Lower lobe of right lung (tissue), 2 donors: ENCODE measurements at regions not wholly inside any gene's neighbourhood (a gene's known extent, or its start where the extent isn't known, plus 50 kb on each side); places are given as distances from the start of the nearest gene placed in this dataset.

Experiments
- ATAC-seq, 2 donors: fragments of 200-7000 bp; cut with Tn5 transposase; one replicate each; pipeline ENCODE4 v1.9.1; 2020 to 2022; ENCODE audit warnings: mild to moderate bottlenecking in 2 of 2, moderate library complexity in 2 of 2
- DNase-seq: peaks from one replicate; pipeline ENCODE4 v3.0.0-alpha.2; 2020
- H3K27ac ChIP-seq: fragments of 200-600 bp; one replicate; pipeline ENCODE4 v1.8.0; 2022
- H3K27me3 ChIP-seq: fragments of 200-600 bp; one replicate; pipeline ENCODE4 v1.8.0; 2022; ENCODE audit warnings: low read depth
- H3K36me3 ChIP-seq: fragments of 200-600 bp; one replicate; pipeline ENCODE4 v1.8.0; 2022; ENCODE audit warnings: mild to moderate bottlenecking
- H3K4me1 ChIP-seq: fragments of 200-600 bp; one replicate; pipeline ENCODE4 v1.8.0; 2022
- H3K4me3 ChIP-seq: fragments of 200-600 bp; one replicate; pipeline ENCODE4 v1.8.0; 2022; ENCODE audit warnings: mild to moderate bottlenecking
- H3K9me3 ChIP-seq: fragments of 200-600 bp; one replicate; pipeline ENCODE4 v1.8.0; 2022
- intact Hi-C: fragments of 100-400 bp; cut with DNase I; formaldehyde crosslinking; loops from one replicate; pipeline ENCODE4 v1.11.0; 2022
- TF ChIP-seq, protein P1 (sequence below): fragments of 200-600 bp; IDR thresholded peaks from one replicate; pipeline ENCODE4 v1.8.0; 2022; ENCODE audit warnings: antibody characterized with exemption, mild to moderate bottlenecking
- donor health status: DM: no; HTN: yes; CAD: no; lungs with severe emphysema.

GRCh38 chr21:15999741-16000140 lies 270.0 kb downstream of the USP25 start:
- H3K27me3 ChIP-seq: no peaks in the 10 kb centered on the region
- H3K36me3 ChIP-seq: no peaks in the 10 kb centered on the region
- intact Hi-C loops: no loop called here
- DNase-seq (no peak), ATAC-seq (no peak)
- no peak overlapping the region for H3K27ac ChIP-seq
- no peaks in the 10 kb centered on the region for H3K9me3 ChIP-seq
- TF ChIP-seq, protein P1, sequence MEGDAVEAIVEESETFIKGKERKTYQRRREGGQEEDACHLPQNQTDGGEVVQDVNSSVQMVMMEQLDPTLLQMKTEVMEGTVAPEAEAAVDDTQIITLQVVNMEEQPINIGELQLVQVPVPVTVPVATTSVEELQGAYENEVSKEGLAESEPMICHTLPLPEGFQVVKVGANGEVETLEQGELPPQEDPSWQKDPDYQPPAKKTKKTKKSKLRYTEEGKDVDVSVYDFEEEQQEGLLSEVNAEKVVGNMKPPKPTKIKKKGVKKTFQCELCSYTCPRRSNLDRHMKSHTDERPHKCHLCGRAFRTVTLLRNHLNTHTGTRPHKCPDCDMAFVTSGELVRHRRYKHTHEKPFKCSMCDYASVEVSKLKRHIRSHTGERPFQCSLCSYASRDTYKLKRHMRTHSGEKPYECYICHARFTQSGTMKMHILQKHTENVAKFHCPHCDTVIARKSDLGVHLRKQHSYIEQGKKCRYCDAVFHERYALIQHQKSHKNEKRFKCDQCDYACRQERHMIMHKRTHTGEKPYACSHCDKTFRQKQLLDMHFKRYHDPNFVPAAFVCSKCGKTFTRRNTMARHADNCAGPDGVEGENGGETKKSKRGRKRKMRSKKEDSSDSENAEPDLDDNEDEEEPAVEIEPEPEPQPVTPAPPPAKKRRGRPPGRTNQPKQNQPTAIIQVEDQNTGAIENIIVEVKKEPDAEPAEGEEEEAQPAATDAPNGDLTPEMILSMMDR: no peak
- no peak overlapping the region for H3K4me3 ChIP-seq
- H3K4me1 ChIP-seq: no peaks in the 10 kb centered on the region

DNA sequence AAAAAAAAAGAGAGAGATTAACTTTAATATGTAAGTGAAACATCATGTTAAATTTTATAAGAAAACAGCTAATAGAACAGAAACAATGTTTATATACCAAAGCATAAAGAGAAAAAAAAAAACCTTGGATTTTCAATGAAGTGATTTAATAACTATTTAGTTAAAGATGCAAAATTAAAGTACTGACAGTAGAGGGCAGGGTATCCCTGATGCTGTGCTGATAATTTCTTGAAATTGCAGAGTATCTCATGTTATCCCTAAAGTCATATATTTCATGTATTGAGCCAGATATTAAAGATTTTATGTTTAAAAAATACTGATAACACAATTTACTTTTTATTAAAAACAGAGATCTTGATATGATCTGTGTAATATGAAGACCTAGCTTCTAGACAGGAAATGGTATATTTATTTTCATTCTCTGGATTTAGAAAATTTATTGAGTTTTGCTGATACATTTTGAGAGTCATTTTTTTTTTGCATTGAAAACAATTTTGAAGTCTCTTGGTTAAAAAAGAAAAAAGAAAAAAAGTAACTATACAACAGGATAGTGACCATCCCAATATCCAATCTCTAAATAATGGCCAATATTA lies 273.2 kb downstream of the USP25 start:
- Histone ChIP-seq H3K9me3 (no peaks in the 10 kb centered on the region), H3K27ac (no peak overlapping the region), H3K4me1 (no peaks in the 10 kb centered on the region), H3K4me3 (no peak overlapping the region), H3K36me3 (no peaks in the 10 kb centered on the region), H3K27me3 (no peaks in the 10 kb centered on the region)
- no peak for ATAC-seq
- no peak for DNase-seq
- TF ChIP-seq, protein P1: peak; percentile 9
- intact Hi-C loops: no loop called here

GRCh38 chr21:16004086-16004485 lies 274.3 kb downstream of the USP25 start:
- Histone ChIP-seq H3K9me3 (no peaks in the 10 kb centered on the region), H3K27ac (no peak overlapping the region), H3K4me3 (no peak overlapping the region), H3K4me1 (no peaks in the 10 kb centered on the region), H3K27me3 (no peaks in the 10 kb centered on the region), H3K36me3 (no peaks in the 10 kb centered on the region)
- no peak for ATAC-seq
- TF ChIP-seq, protein P1: no peak
- no peak for DNase-seq
- intact Hi-C loops: no loop called here

DNA sequence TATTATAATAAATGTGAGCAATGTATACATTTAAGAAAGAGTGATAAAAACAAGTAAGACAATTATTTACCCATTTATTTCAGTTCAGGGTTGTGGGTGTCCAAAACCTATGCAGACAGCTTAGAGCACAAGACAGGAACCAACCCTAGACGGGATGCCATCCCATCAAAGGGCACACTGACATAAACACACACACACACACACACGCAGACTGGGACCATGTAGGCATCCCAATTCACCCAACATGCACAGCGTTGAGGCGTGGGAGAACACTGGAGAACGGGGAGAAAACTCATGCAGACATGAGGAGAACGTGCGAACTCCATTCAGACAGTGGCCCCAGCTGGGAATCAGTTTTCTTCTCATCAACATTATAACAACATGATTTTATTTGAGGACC lies 274.7 kb downstream of the USP25 start:
- Histone ChIP-seq H3K4me1 (no peaks in the 10 kb centered on the region), H3K9me3 (no peaks in the 10 kb centered on the region), H3K27ac (no peak overlapping the region), H3K27me3 (no peaks in the 10 kb centered on the region), H3K4me3 (no peak overlapping the region), H3K36me3 (no peaks in the 10 kb centered on the region)
- TF ChIP-seq, protein P1: no peak
- no peak for DNase-seq
- intact Hi-C loops: no loop called here
- no peak for ATAC-seq

- Histone ChIP-seq H3K4me3 (no peak overlapping the region), H3K27ac (no peak overlapping the region), H3K4me1 (no peaks in the 10 kb centered on the region), H3K36me3 (no peaks in the 10 kb centered on the region), H3K27me3 (no peaks in the 10 kb centered on the region), H3K9me3 (no peaks in the 10 kb centered on the region)
- no peak for DNase-seq
- no peak for ATAC-seq
- intact Hi-C loops: no loop called here
- TF ChIP-seq, protein P1: no peak
Observed at GRCh38 chr21:16005996-16006395, 276.2 kb downstream of the USP25 start.

DNA sequence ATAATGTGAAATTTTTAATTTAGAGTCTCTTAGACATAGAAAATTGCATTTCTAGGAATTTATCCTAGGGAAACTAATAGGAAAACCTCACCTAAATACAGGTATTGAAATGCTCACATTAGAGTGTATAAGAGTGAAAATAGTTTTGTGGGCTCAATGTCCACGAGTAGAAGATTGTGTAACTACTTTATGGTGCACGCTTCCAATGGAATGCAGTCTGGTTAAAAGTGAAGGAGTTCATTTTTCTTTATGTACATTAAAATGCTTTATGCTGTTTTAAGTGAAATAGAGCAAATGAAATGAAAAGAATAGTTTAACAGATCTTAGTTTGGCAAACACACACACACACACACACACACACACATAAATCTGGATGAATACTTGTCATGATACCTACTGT lies 278.2 kb downstream of the USP25 start:
- intact Hi-C loops: no loop called here
- ATAC-seq: no peak
- TF ChIP-seq, protein P1: no peak

More for the DNA sequence above, 278.2 kb downstream of the USP25 start:
- H3K9me3 ChIP-seq: no peaks in the 10 kb centered on the region
- no peak overlapping the region for H3K4me3 ChIP-seq
- H3K36me3 ChIP-seq: no peaks in the 10 kb centered on the region
- no peaks in the 10 kb centered on the region for H3K4me1 ChIP-seq
- no peak overlapping the region for H3K27ac ChIP-seq
- no peaks in the 10 kb centered on the region for H3K27me3 ChIP-seq
- no peak for DNase-seq
